Brain microvascular endothelial cell (primary cell): ENCODE measurements at regions not wholly inside any gene's neighbourhood (a gene's known extent, or its start where the extent isn't known, plus 50 kb on each side); places are given as distances from the start of the nearest gene placed in this dataset.

Experiments
- DNase-seq: peaks from one replicate; pipeline ENCODE4 v3.0.0-alpha.2; 2020
- H3K27ac ChIP-seq: fragments of 250-450 bp; sonication (Bioruptor Pico); 2 replicates; pipeline ENCODE4 v1.5.1; 2020; ENCODE audit warnings: mild to moderate bottlenecking, moderate library complexity
- H3K27me3 ChIP-seq: fragments of 250-450 bp; sonication (Bioruptor Pico); replicated peaks from 2 replicates; pipeline ENCODE4 v1.5.1; 2020; ENCODE audit warnings: mild to moderate bottlenecking
- H3K36me3 ChIP-seq: fragments of 250-450 bp; sonication (Bioruptor Pico); replicated peaks from 2 replicates; pipeline ENCODE4 v1.5.1; 2020; ENCODE audit warnings: mild to moderate bottlenecking
- H3K4me3 ChIP-seq: 2 replicates; pipeline ENCODE4 v1.5.1; 2011; ENCODE audit warnings: low read depth, mild to moderate bottlenecking, control low read depth, low read length, moderate library complexity
- CTCF ChIP-seq: IDR thresholded peaks from 2 replicates; pipeline ENCODE4 v1.5.1; 2011; ENCODE audit warnings: low read depth, mild to moderate bottlenecking, moderate library complexity, low read length, control low read depth, inconsistent platforms; ENCODE audit errors: missing control alignments
- in situ Hi-C: cut with HindIII; loops from 2 replicates; pipeline ENCODE4 v1.10.0; 2017; ENCODE audit warnings: low sequenced_read_pairs, low pct_ligation_motif_present

DNA sequence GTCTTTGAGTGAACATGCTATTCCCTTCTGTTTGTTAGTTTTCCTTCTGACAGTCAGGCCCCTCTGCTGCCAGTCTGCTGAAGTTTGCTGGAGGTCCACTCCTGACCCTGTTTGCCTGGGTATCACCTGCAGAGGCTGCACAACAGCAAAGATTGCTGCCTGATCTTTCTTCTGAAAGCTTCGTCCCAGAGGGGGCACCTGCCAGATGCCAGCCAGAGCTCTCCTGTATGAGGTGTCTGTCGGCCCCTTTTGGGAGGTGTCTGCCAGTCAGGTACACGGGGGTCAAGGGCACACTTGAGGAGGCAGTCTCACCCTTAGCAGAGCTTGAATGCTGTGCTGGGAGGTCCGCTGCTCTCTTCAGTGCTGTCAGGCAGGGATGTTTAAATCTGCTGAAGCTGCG lies 456.9 kb upstream of the HTR2C start:
- H3K27ac ChIP-seq: no peak overlapping the region
- DNase-seq: no peak
- no peak for TF ChIP-seq CTCF
- no peaks in the 10 kb centered on the region for H3K36me3 ChIP-seq
- H3K27me3 ChIP-seq: no peaks in the 10 kb centered on the region
- in situ Hi-C loops: no loop called here
- no peak overlapping the region for H3K4me3 ChIP-seq

GRCh38 chrX:114101081-114101480 lies 482.8 kb upstream of the HTR2C start:
- DNase-seq: no peak
- no peak overlapping the region for H3K4me3 ChIP-seq
- no peak overlapping the region for H3K27ac ChIP-seq
- no peaks in the 10 kb centered on the region for H3K36me3 ChIP-seq
- TF ChIP-seq CTCF: no peak
- in situ Hi-C loops: no loop called here
- H3K27me3 ChIP-seq: no peaks in the 10 kb centered on the region

GRCh38 chrX:114097866-114098265 lies 486.0 kb upstream of the HTR2C start:
- H3K27ac ChIP-seq: no peak overlapping the region
- DNase-seq: no peak

DNA sequence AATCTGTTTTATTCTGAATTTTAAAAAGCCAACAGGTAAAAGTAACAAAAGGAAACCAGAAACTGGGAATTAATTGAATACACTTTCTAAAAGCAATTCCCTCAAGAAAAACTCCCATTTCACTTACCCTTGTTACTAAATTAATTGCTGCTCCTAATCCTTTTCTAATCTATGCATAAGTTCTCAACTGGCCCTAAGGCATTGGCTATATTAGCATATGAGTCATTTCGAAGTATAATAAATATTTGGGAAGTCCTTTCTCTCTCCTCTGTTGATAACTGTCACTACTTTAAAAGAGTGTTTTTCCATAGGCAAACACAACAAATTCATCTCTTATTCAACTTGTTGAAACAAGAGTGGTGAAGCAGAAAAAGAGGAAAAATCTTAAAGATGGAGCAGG lies 486.5 kb upstream of the HTR2C start:
- Histone ChIP-seq H3K27me3 (no peaks in the 10 kb centered on the region), H3K27ac (no peak overlapping the region), H3K36me3 (no peaks in the 10 kb centered on the region), H3K4me3 (no peak overlapping the region)
- no peak for TF ChIP-seq CTCF
- DNase-seq: no peak
- in situ Hi-C loops: no loop called here

More at GRCh38 chrX:114097866-114098265, 486.0 kb upstream of the HTR2C start:
- in situ Hi-C loops: no loop called here
- Histone ChIP-seq H3K27me3 (no peaks in the 10 kb centered on the region), H3K36me3 (no peaks in the 10 kb centered on the region), H3K4me3 (no peak overlapping the region)
- no peak for TF ChIP-seq CTCF

DNA sequence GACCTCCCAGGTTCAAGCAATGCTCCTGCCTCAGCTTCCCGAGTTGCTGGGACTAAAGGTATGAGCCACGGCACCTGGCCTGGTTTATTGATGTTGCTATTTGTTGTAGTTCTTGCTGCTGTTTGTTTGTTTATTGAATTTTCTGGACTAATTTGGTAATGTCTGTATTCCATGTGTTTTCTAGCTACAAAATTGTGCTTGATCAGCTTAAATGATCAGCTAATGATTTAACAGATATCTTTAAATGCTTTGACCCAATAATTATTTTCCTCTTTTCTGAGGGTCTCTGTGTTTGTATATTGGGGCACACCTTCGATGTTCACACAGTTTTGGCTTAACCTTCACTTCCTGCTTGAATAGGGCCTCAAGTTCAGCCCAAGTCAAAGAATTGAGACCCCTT lies 488.1 kb upstream of the HTR2C start:
- Histone ChIP-seq H3K4me3 (no peak overlapping the region), H3K36me3 (no peaks in the 10 kb centered on the region), H3K27me3 (no peaks in the 10 kb centered on the region), H3K27ac (no peak overlapping the region)
- TF ChIP-seq CTCF: no peak
- DNase-seq: no peak
- in situ Hi-C loops: no loop called here

DNA sequence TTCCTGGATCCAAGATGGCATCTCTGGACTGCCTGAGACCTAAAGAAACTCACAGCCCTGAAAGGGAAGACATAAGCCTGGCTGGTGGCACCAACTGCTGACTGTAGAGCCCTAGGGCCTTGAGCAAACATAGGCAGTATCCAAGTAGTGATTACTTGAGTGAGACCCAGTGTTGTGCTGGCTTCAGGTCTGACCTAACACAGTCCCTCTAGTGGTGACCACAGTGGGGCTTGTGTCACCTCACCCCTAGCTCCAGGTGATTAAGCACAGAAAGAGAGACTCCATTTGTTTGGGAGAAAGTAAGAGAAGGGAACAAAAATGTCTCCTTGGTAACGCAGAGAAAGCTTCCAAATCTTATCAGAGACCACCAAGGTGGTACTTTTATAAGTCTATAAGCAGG lies 496.3 kb upstream of the HTR2C start:
- TF ChIP-seq CTCF: no peak
- H3K36me3 ChIP-seq: no peaks in the 10 kb centered on the region
- in situ Hi-C loops: no loop called here
- H3K27ac ChIP-seq: no peak overlapping the region
- no peaks in the 10 kb centered on the region for H3K27me3 ChIP-seq
- DNase-seq: no peak
- H3K4me3 ChIP-seq: no peak overlapping the region
